GM12891 (cell line): ENCODE measurements at regions not wholly inside any gene's neighbourhood (a gene's known extent, or its start where the extent isn't known, plus 50 kb on each side); places are given as distances from the start of the nearest gene placed in this dataset.

Source experiments
- POLR2A ChIP-seq: IDR thresholded peaks from 2 replicates; pipeline ENCODE4 v1.6.1; 2011; ENCODE audit warnings: low read depth, low read length, control low read depth
- POLR2AphosphoS5 ChIP-seq: IDR thresholded peaks from 2 replicates; pipeline ENCODE4 v1.6.1; 2011; ENCODE audit warnings: low read depth, low read length, control low read depth
- TAF1 ChIP-seq: IDR thresholded peaks from 2 replicates; pipeline ENCODE4 v1.6.1; 2011; ENCODE audit warnings: low read depth, low read length, control low read depth

DNA sequence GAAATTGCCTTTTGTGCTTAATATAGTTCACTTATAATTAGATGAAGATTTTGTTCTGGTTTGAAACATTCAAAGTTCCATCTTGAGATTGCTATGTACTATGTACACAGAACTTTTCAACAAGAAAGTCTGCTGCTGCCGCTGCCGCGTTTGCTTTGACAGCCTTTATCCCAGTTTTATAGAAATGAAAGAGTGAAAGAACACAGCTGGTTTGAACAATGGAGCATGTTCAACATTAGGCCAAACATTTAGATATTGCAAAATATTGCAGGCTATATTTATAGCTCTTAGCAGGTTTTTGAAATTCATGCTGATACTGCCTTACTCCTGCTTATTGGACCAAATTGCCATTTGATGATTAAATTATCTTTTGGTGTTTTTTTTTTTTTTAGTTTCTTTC is 299.8 kb upstream of the PRKD1 start:
- TF ChIP-seq POLR2A = no peak
- TF ChIP-seq POLR2AphosphoS5 = no peak
- no peak for TF ChIP-seq TAF1
